GM18502 (cell line): ENCODE measurements at regions not wholly inside any gene's neighbourhood (a gene's known extent, or its start where the extent isn't known, plus 50 kb on each side); places are given as distances from the start of the nearest gene placed in this dataset.

ENCODE experiments used
- ATAC-seq: cut with Tn5 transposase; IDR thresholded peaks from one replicate; pipeline ENCODE4 v1.9.1; 2021; ENCODE audit warnings: mild to moderate bottlenecking; ENCODE audit not compliant: unreplicated experiment, poor library complexity

DNA sequence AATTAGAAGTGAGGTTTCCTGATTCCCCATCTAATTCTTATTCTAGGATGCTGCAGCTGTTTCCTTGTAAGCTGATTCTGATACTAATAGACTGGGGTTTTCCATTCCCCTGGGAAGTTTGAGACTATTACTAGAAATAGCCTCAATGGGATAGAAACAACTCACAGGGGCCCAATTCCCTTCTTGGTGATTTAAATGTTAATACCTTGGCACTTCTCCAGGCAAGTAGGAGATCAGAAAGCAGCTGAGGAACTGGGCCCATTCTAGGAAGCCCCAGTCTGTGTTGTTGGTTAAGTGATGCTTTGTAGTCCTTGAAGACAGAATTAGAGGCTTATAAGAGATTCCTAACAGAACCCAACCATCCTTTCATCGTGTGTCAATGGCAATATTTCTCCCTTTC, 407.0 kb upstream of the SEL1L start:
- no peak for ATAC-seq

DNA sequence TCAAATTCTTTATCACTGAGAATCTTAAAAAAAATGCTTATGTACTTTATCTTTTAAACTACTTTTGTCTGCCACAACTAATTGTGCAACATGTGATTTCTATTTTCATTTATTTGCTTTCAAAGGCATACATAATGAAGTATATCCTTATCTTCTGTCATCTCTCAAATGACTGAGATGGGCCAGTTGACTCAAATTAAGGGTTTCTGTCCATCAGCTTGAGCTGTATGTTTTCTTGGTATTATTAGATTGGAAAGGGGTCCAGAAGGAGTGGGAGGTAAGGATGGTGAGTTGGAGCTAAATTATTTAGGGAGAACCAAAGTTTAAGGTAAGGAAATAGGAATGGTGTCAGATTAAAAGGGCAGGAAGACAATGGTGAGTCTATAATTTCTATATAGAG, 408.4 kb upstream of the SEL1L start:
- no peak for ATAC-seq

DNA sequence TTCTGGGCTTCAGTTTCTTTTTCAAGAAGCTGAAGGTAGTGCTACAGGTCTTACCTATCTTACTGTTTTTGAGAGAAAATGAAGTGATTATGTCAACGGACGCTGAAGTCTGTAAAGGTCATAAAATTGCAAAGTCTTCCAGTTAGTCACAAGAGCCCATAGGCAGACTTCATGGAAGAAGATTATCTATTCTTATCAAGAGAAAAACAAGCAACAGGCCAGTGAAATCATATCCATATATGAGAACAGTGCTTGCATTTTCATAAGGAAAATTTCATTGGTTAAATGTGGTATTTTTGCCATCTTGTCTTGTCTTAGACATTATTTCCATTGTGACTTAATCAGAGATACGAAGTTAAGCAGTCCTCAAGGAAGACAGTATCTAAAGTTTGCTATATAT, 412.7 kb upstream of the SEL1L start:
- ATAC-seq: no peak

DNA sequence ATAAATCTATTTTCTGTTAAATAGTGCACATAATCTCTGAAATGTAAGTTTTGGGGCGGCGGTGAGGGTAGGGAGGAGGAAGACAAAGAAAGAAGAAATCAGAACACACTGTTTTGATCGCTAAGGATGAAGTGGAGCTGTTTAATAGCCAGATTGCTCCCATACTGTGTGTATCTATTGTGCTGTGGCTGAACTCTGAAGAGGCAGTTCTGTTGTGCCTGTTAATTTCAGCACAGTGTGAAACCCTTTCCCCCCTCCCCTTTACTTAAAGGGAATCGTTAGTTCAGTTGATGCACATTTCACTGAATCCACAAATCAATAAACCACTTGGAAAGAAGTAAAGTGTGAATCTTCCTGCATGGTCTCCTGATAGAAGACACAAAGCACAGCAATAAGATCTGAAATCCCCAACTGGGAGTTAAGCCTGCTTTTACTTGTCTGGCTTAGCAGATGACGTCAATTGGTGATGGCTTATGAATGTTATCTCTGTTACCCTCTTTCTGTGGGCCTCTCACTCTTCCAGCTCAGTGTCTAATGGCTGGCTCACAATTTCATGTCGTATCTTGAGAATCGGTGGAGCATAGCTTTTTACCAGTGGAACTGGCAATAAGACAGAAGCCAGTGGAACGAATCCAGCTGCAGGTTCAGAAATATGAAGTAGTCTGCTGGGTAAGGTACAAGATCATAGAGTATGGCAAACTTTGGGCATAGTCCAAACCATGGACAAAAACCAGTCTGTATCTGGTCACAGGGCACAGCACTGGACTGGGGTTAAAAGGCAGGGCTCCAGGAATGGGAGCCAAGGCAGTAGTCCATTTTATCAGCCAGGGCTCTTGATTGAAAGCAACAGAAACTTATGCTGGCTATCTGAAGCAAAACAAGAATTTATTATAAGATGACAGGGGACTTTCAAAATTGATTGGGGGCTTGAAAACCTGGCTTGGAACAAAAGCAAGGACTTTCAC, 413.5 kb upstream of the SEL1L start:
- ATAC-seq: no peak

DNA sequence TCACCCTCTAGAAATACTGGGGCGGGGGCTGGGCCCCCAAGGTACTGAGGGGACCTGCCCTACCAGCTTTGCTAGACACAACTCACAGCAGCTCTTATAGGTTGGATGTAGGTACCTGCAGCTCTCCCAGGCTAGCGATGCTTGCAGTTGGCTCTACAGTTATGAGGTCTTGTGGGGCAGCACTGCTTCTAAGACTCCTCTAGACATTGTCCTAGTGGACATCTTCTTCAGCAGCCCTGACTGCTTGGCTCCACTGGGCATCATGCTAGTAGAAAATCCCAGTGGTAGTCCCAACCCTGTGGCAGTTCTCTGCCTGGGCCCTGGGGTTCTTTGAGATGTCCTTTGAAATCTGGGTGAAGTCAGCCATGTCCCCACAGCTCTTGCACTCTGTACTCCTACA, 419.3 kb upstream of the SEL1L start:
- no peak for ATAC-seq

DNA sequence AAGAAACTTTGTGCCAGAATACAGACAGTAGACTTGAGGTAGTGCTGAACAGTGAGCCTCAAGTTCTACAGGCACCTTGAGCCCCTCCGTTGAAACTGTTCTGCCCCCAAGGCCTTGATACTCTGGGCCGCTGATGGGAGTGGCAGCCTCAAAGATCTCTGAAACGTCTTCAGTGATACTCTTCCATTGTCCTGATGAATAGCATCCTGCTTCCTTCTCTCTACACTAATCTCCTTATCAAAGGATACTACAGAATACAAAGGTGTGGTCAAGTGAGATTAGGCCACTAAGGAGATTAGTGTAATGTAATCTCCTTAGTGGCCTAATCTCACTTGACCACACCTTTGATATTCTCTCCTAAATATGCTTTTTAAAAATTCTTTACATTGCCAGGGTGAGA, 419.8 kb upstream of the SEL1L start:
- ATAC-seq: no peak

DNA sequence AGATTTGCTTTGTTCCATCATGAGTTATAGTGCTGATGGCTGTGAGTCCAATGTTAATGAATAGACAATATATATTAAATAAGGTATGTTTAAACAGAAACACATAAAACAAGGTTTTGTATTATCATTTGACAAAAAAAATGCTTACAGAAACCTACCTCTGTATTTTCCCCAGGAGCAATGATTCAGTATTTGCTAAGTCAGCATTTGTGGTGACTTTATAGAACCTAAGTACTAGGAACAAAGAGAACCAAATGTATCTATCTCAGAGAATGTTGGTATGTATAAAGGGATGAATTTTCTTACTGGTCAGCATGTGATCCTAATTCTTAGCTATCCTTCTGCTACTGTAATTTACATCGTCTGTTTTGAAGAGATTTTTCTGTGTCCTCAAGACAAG, 421.5 kb upstream of the SEL1L start:
- no peak for ATAC-seq

DNA sequence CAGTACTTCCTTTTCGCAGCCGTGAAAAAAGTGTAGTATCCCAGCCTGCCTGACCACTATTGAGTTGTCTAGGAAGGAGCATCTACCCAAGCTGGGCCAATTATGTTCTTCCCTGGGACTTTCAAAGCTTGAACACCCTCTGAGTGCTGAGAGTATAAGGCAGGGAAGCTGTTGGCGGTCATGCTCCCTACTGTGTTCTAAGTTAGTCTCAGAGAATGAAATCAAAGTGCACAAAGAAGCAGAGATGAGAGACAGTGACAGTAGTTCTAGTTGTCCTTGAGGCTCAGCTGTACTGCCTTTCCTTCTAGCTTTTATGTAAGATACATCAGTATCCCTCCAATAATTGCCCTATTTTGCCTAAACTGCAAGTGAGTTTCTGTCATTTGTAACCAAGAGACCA, 427.1 kb upstream of the SEL1L start:
- ATAC-seq: no peak

DNA sequence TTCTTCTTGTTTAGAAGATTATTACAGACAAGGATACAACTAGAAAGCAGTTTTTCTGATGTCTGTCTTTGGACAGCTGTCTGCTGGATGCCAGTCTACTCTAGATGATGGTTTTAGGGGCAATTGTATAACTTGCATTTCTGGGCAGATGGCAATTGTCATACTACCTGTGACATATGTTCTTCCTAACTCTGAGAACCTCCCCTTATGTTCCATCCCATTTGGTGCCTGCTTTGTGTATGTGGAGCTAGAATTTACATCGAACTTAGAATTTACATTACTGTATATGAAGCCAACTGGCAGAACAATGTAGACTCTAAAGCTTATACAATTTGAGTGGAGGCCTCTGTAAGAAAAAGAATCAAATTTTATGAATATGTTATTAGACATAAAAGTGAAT, 430.2 kb upstream of the SEL1L start:
- ATAC-seq: no peak

DNA sequence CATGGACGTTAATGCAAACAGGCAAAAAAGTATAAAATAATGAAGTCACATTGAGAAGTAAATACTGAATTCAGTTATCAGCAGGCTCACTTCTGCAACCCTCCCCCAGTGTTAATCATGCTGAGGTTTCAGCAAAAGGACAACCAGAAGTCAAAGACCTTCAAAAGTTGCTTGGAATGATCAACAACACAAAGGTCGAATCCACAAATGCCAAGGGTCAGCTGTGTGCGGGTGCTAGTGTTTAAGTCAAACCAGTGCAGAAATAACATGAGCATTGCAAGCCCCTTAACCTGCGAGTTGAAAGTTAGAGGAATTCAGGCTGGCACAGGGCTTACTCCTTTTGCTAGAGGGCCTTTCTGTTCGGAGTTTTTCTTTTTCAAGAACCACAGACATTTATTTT, 436.7 kb upstream of the SEL1L start:
- ATAC-seq: no peak

DNA sequence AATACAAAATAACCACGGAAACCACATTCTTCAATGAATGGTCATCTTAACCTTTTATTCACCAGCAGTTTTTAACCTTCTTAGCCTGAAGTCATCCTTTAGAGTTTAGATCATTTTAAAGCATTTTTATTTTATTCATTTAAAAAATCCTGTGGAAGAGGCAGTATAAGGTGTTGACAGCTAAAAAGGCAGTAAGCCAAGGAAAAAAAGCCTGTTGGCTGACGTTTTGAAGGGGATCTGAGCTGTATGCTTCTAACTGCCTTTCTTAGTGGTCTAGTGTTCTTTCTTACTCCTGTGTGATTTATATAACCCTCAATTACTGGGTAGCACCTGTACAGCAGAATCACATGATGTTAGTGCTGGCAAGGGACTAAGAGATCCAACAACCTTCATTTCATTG, 438.3 kb upstream of the SEL1L start:
- ATAC-seq: no peak

DNA sequence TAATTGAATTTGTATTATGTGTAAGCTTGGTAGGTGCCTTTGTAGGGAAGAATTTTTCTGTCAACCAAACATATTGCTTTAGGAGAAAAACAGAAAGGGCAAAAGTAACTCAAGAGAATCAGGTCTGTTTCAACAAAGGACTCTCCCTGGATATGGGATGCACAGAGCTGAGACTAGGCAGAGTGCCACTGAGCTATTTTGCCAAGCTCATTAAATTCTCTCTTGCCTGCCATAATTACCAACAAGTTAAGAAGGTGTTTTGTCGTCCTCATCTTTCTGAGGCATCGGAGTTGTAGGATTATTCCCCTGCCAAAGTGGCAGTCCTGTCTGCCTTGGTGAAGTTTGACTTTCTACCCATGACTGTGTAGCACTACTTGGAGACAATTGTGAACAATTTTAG, 438.9 kb upstream of the SEL1L start:
- no peak for ATAC-seq

DNA sequence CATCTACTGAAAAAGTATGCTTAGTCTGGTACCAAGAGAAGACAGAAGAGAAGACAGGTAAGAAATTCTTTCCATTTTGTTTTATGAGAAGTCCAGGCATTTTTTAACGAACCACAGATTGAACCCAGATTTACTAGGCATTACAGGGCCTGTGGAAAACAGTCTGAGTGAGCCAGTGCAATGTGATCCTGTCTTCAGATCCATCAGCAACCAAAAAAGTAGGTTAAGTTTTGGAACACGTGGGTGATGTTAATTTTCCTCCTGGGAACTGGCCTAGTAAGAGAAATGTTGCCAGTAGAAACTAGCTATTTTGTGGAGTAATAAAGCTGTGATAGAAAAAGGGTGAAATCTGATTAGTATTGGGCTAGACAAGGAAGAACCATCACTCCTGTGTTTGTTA, 440.9 kb upstream of the SEL1L start:
- ATAC-seq: no peak

DNA sequence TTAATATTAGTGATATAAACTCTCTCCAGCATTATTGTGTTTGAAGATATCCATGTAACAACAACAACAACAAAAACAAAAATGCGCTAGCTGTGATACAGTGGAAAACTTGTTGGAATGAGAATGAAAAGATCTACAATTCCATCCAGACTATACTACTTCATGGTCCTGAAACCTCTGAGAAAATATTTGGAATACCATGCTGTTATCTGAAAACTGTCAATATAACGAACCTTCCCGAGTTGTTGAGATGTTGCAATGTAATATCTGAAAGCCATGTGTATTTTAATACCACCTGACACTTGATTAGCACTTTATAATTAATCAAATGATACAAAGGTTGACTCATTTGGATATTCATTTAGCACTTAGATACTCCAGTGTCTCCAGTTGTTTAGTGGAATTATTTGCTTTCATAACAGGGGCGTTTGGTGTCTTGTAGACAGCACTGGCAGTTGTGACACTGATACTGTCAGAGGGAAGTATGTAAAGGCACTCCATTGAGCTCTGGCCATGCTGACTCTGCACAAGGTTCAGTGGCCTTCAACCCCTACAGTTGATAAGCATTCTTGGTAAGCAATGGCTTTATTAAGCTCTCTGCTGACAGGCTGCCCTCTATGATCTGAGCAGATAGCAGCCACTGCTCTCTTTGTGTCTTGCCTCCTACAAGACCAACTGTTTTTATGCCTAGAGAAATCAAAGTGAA, 447.1 kb upstream of the SEL1L start:
- ATAC-seq: no peak

DNA sequence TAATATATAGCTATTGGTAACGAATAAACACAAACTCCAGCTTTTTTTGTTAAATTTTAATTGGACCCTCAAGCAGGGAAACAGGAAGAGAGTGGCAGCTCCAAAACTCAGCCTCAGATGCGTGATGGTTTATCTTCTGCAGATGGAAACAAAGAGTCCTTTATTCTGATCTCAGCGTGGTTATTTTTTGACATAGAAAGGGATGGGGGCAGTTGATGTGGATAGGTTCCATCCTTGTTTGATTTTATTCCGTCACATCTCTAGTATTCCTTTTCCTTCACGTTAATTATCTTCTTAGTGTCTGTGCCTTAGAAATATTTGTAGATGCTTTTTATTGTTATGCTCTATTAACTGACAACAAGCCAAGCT, 447.6 kb upstream of the SEL1L start:
- ATAC-seq: no peak

DNA sequence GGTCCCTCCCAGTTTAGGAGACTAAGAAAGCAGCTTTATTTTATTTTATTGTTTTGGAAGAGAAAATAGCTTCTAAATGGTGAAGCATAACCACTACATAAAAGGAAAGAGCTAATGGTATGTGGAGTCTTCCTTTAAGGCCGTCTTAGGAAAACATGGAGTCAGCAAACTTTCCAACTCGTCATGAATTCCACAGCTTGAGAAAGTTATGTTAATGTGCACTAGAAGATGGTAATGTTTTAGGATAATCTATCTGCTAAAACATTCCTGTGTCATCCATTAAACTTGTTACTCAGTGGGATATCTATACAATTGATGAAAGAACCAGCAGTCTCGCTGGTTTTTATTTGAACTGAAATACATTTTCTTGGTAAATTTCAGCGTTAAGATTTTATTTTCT, 448.4 kb upstream of the SEL1L start:
- ATAC-seq: no peak

DNA sequence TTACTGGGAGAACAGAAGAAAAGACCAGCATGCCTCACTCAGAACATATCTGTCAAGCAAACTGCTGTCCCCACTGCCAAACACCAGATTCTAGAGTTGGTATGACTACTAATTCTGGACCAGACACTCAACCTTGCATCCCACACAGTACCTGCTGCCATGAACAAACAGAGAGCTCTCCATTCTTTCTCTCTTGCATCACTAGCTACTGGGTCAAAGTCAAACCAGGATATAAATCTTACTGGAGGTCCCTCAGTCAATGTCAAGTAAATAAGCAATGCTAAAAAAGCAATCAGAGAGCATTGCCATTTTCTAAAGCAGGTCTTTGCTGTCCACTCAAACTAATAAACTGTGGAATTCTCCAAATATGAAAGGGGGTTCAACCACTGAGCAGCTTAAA, 452.4 kb upstream of the SEL1L start:
- no peak for ATAC-seq

DNA sequence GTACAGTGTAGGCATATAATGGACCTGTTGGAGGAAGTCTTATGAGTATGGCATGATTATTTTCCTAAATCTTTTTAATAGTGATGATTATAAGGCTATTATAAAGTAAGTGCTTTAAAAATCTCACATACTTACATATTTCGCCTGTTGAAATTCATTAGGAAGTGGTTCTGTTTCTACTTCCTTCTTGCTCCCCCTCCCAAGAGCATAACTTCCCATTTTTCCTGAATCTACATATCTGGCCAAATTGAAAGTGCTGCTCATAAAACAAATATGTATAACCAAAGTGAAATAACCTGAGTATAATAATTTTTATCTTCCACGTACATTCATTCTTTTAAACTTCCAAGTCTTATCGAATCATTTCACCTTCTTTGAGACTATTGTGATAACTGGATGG, 455.6 kb upstream of the SEL1L start:
- no peak for ATAC-seq

DNA sequence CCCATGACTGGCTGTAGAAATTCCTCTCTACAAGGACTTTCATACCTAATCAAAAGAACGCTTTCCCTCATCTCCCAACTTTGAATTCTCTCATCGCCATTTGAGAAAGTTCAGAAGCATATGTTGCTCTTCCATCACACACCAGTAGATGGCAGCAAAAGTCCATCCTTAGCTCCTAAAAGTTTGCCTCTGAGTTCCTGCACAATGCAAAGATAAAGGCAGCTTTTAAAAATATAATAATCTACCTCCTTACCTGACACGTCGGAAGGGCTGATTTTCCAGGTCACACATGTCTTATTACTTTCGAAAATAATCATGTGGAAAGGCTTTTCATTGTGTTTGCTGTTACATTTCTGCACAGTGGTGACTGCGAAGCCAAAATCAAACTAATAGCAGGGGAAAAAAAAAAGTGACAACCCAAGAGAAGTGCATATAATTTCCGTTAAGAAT, 456.7 kb upstream of the SEL1L start:
- peak; percentile 60 for ATAC-seq

DNA sequence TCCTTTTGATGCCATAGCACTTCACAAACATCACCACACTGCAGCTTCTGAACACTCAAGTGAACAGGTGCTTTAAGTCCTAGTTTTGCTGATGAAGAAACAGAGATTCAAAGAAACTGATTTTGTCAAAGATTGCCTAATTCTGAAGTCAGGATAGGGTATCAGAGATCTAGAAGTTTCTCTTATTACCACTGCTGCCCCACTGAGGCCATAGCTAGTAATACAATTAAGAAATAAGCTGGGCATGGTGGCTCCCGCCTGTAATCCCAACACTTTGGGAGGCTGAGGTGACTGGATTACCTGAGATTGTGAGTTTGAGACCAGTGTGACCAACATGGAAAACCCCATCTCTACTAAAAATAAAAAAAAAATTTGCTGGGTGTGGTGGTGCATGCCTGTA, 458.3 kb upstream of the SEL1L start:
- peak; percentile 59 for ATAC-seq

DNA sequence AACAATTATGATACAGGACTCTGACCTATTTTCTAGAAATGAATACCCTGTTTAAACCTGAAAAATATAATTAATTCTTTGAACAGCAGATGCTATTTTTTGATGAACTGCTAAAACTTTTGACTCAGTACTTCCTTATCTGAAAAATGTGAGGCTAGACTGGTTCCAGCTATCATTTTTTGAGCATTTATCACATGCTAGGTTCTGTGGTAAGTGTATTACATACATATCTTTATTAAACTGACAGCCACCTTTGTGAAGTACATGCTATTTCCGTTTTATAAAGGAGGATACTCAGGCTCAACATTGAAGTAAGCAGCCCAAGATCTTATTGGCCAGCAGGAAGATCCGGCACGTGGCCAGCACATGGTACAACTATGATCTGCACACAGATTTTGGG, 459.8 kb upstream of the SEL1L start:
- no peak for ATAC-seq

DNA sequence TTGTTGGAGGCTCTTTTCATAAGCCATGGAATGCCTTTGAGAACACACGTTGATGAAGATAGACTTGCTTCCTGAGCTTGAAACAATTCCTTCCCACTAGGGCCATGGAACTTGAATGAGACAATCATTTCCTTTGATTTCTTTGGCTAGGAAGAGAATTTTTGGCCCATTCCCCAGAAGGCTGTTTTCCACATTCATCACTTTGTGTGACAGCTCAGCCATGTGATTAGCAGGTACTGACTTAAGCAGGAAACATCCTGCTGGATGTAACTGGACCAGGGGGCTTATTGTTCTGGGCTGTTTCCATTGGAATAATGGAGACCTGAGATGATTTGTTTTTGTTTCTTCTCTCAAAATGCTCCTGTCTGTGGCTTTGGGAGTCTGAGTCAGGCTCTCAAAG, 469.8 kb upstream of the SEL1L start:
- no peak for ATAC-seq
